Astrocyte (in vitro differentiated cells and primary cell): ENCODE measurements at regions not wholly inside any gene's neighbourhood (a gene's known extent, or its start where the extent isn't known, plus 50 kb on each side); places are given as distances from the start of the nearest gene placed in this dataset.

Source experiments
- DNase-seq: peaks from one replicate; pipeline ENCODE4 v3.0.0-alpha.2; 2010; ENCODE audit warnings: low read depth
- FAIRE-seq: peaks from 2 replicates; lab custom pipeline; 2011; peaks lifted over from hg19 to GRCh38; lab: Jason Lieb, UNC
- H2AFZ ChIP-seq: 2 replicates; pipeline ENCODE4 v1.6.0; 2012; ENCODE audit warnings: low read depth, low read length, inconsistent platforms
- H3K27ac ChIP-seq: 2 replicates; pipeline ENCODE4 v1.5.1; 2011; ENCODE audit warnings: low read depth, low read length, inconsistent platforms
- H3K27me3 ChIP-seq: 2 replicates; pipeline ENCODE4 v1.6.0; 2011; ENCODE audit warnings: low read length, inconsistent platforms; ENCODE audit not compliant: insufficient read depth
- H3K36me3 ChIP-seq: 2 replicates; pipeline ENCODE4 v1.5.1; 2011; ENCODE audit warnings: low read length, inconsistent platforms; ENCODE audit not compliant: insufficient read depth
- H3K4me1 ChIP-seq: 2 replicates; pipeline ENCODE4 v1.5.1; 2011; ENCODE audit warnings: low read length, inconsistent platforms; ENCODE audit not compliant: insufficient read depth
- H3K4me2 ChIP-seq: 2 replicates; pipeline ENCODE4 v1.6.0; 2012; ENCODE audit warnings: low read length, inconsistent platforms
- H3K4me3 ChIP-seq: 2 replicates; pipeline ENCODE4 v1.5.1; 2011; ENCODE audit warnings: low read depth, mild to moderate bottlenecking, low read length, inconsistent platforms; ENCODE audit not compliant: insufficient read depth
- H3K79me2 ChIP-seq: 2 replicates; pipeline ENCODE4 v1.6.0; 2012; ENCODE audit warnings: mild to moderate bottlenecking, low read length, inconsistent platforms; ENCODE audit not compliant: insufficient read depth
- H3K9ac ChIP-seq: 2 replicates; pipeline ENCODE4 v1.6.0; 2012; ENCODE audit warnings: mild to moderate bottlenecking, low read length, inconsistent platforms
- H3K9me3 ChIP-seq: 2 replicates; pipeline ENCODE4 v1.5.1; 2012; ENCODE audit warnings: low read depth, mild to moderate bottlenecking, low read length, inconsistent platforms; ENCODE audit not compliant: insufficient read depth
- H4K20me1 ChIP-seq: 2 replicates; pipeline ENCODE4 v1.6.0; 2012; ENCODE audit warnings: low read length, inconsistent platforms; ENCODE audit not compliant: insufficient read depth
- H3K27ac Mint-ChIP-seq: one replicate; pipeline ENCODE4 v1.8.0; 2021; ENCODE audit warnings: mild to moderate bottlenecking, mixed read lengths; ENCODE audit not compliant: unreplicated experiment
- H3K27me3 Mint-ChIP-seq: one replicate; pipeline ENCODE4 v1.8.0; 2021; ENCODE audit warnings: low read depth, mixed read lengths; ENCODE audit not compliant: unreplicated experiment
- H3K36me3 Mint-ChIP-seq: one replicate; pipeline ENCODE4 v1.8.0; 2021; ENCODE audit warnings: low read depth, mixed read lengths; ENCODE audit not compliant: unreplicated experiment
- H3K4me1 Mint-ChIP-seq: one replicate; pipeline ENCODE4 v1.8.0; 2021; ENCODE audit warnings: low read depth, mixed read lengths; ENCODE audit not compliant: unreplicated experiment
- H3K4me3 Mint-ChIP-seq: one replicate; pipeline ENCODE4 v1.8.0; 2021; ENCODE audit warnings: mild to moderate bottlenecking, moderate library complexity, mixed read lengths; ENCODE audit not compliant: unreplicated experiment
- H3K9me3 Mint-ChIP-seq: one replicate; pipeline ENCODE4 v1.8.0; 2021; ENCODE audit warnings: mild to moderate bottlenecking, mixed read lengths; ENCODE audit not compliant: unreplicated experiment
- CTCF ChIP-seq: IDR thresholded peaks from 2 replicates; pipeline ENCODE4 v1.5.1; 2011; ENCODE audit warnings: low read depth, mild to moderate bottlenecking, inconsistent platforms, low read length, moderate library complexity; ENCODE audit not compliant: insufficient read depth
- EZH2 ChIP-seq: IDR thresholded peaks from 2 replicates; pipeline ENCODE4 v1.6.1; 2012; ENCODE audit warnings: mild to moderate bottlenecking, low read length, inconsistent platforms; ENCODE audit not compliant: insufficient read depth

DNA sequence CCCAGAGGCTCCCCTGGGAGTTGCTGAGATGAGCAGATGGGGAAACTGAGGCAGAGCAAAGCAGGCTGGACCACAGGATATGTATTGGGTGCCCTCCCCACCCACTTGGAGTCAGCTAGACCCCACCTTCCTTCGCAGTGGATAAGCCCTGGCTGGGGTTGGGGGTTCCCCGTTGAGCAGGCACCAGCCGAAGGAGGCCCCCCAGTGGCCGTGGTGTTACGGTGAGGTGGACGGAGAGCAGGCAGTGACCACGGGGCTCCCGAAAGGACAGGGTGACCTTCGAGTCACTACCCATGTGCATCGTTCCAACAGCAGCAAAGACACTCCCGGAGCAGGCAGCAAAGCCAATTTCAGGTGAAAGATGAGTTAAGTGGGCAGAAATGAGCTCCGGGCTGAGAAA, 62.4 kb upstream of the ADGRE5 start:
- Histone ChIP-seq H3K4me1 (no peaks in the 10 kb centered on the region), H3K4me2 (no peak overlapping the region), H3K9ac (no peak overlapping the region), H3K36me3 (no peaks in the 10 kb centered on the region), H3K27ac (no peak overlapping the region), H3K4me3 (no peak overlapping the region), H3K27me3 (peaks cover 2% of the 10 kb centered on the region), H3K79me2 (no peaks in the 10 kb centered on the region), H2AFZ (no peak overlapping the region), H4K20me1 (no peaks in the 10 kb centered on the region), H3K9me3 (peaks cover 3% of the 10 kb centered on the region)
- no peak for TF ChIP-seq EZH2
- no peak for TF ChIP-seq CTCF
- Mint-ChIP-seq H3K36me3 (no peaks in the 10 kb centered on the region), H3K9me3 (peaks cover 11% of the 10 kb centered on the region), H3K27ac (no peak overlapping the region), H3K4me1 (no peaks in the 10 kb centered on the region), H3K27me3 (peaks cover 13% of the 10 kb centered on the region), H3K4me3 (no peak overlapping the region)
- no peak for DNase-seq
- FAIRE-seq, result no peak

GRCh38 chr19:14317157-14317556, 64.1 kb upstream of the ADGRE5 start:
- no peak for FAIRE-seq
- peaks cover 3% of the 10 kb centered on the region for H3K9me3 ChIP-seq
- no peak overlapping the region for H3K4me3 Mint-ChIP-seq
- H3K4me1 Mint-ChIP-seq, result no peaks in the 10 kb centered on the region
- no peak overlapping the region for H3K27ac ChIP-seq
- TF ChIP-seq CTCF (no peak), EZH2 (no peak)
- H3K36me3 Mint-ChIP-seq, result no peaks in the 10 kb centered on the region
- H3K9me3 Mint-ChIP-seq, result peaks cover 11% of the 10 kb centered on the region
- H2AFZ ChIP-seq, result no peak overlapping the region
- no peak overlapping the region for H3K27ac Mint-ChIP-seq
- no peaks in the 10 kb centered on the region for H3K4me1 ChIP-seq
- H4K20me1 ChIP-seq, result no peaks in the 10 kb centered on the region
- no peaks in the 10 kb centered on the region for H3K79me2 ChIP-seq
- H3K4me3 ChIP-seq, result no peak overlapping the region
- H3K9ac ChIP-seq, result no peak overlapping the region
- no peaks in the 10 kb centered on the region for H3K36me3 ChIP-seq
- DNase-seq, result no peak
- H3K27me3 ChIP-seq, result peaks cover 2% of the 10 kb centered on the region
- H3K27me3 Mint-ChIP-seq, result peaks cover 18% of the 10 kb centered on the region
- no peak overlapping the region for H3K4me2 ChIP-seq

GRCh38 chr19:14315433-14315832, 65.8 kb upstream of the ADGRE5 start:
- Mint-ChIP-seq H3K4me1 (no peaks in the 10 kb centered on the region), H3K4me3 (no peak overlapping the region), H3K27ac (no peak overlapping the region), H3K9me3 (peaks cover 9% of the 10 kb centered on the region), H3K27me3 (peaks cover 17% of the 10 kb centered on the region), H3K36me3 (no peaks in the 10 kb centered on the region)
- no peak overlapping the region for H2AFZ ChIP-seq
- H3K79me2 ChIP-seq, result no peaks in the 10 kb centered on the region
- peaks cover 3% of the 10 kb centered on the region for H3K9me3 ChIP-seq
- TF ChIP-seq CTCF (peak; percentile 6), EZH2 (no peak)
- no peaks in the 10 kb centered on the region for H3K36me3 ChIP-seq
- no peak overlapping the region for H3K27ac ChIP-seq
- FAIRE-seq (no peak), DNase-seq (no peak)
- no peaks in the 10 kb centered on the region for H4K20me1 ChIP-seq
- no peaks in the 10 kb centered on the region for H3K27me3 ChIP-seq
- H3K4me2 ChIP-seq, result no peak overlapping the region
- no peaks in the 10 kb centered on the region for H3K4me1 ChIP-seq
- no peak overlapping the region for H3K4me3 ChIP-seq
- no peak overlapping the region for H3K9ac ChIP-seq
